ENCODE measurements at regions not wholly inside any gene's neighbourhood (a gene's known extent, or its start where the extent isn't known, plus 50 kb on each side); places are given as distances from the start of the nearest gene placed in this dataset.

GRCh38 chr6:134379599-134379998 is 61.7 kb upstream of the SGK1 start:
- TF ChIP-seq EZH2 (IDR thresholded peaks at IDR 0.05; ENCODE audit: borderline replicate concordance, low read depth, low read length, severe bottlenecking): no peak
- TF ChIP-seq, protein P1, sequence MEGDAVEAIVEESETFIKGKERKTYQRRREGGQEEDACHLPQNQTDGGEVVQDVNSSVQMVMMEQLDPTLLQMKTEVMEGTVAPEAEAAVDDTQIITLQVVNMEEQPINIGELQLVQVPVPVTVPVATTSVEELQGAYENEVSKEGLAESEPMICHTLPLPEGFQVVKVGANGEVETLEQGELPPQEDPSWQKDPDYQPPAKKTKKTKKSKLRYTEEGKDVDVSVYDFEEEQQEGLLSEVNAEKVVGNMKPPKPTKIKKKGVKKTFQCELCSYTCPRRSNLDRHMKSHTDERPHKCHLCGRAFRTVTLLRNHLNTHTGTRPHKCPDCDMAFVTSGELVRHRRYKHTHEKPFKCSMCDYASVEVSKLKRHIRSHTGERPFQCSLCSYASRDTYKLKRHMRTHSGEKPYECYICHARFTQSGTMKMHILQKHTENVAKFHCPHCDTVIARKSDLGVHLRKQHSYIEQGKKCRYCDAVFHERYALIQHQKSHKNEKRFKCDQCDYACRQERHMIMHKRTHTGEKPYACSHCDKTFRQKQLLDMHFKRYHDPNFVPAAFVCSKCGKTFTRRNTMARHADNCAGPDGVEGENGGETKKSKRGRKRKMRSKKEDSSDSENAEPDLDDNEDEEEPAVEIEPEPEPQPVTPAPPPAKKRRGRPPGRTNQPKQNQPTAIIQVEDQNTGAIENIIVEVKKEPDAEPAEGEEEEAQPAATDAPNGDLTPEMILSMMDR (IDR thresholded peaks at IDR 0.05; ENCODE audit: extremely low read depth in 1 of 2, insufficient read depth in 1 of 2, low read depth in 1 of 2, low read length in 2 of 2): no peak
- Histone ChIP-seq H3K4me3 (replicated peaks in 1 of 3; ENCODE audit: insufficient read depth in 1 of 3, low read depth in 1 of 3, low read length in 3 of 3) (no peak overlapping the region), H3K79me2 (ENCODE audit: control insufficient read depth, insufficient read depth, low read length) (no peaks in the 10 kb centered on the region), H3K4me1 (ENCODE audit: control insufficient read depth, extremely low read depth, insufficient read depth, low read length) (no peaks in the 10 kb centered on the region), H3K4me2 (ENCODE audit: insufficient read depth, low read length) (no peak overlapping the region), H3K9me1 (replicated peaks; ENCODE audit: control insufficient read depth, extremely low read depth, insufficient read depth, low read length) (no peaks in the 10 kb centered on the region), H3K27me3 (ENCODE audit: control insufficient read depth in 2 of 2, insufficient read depth in 2 of 2, low read length in 2 of 2) (no peaks in the 10 kb centered on the region), H3K36me3 (ENCODE audit: control insufficient read depth in 2 of 2, extremely low read depth in 1 of 2, insufficient read depth in 2 of 2, low read length in 2 of 2) (no peaks in the 10 kb centered on the region), H4K20me1 (replicated peaks; ENCODE audit: control insufficient read depth, extremely low read depth, insufficient read depth, low read length) (no peaks in the 10 kb centered on the region), H3K9ac (replicated peaks; ENCODE audit: extremely low read depth, insufficient read depth, low read length) (no peak overlapping the region), H3K27ac (ENCODE audit: insufficient read depth, low read depth, low read length) (no peak overlapping the region), H2AFZ (ENCODE audit: low read depth, low read length) (no peak overlapping the region), H3K9me3 (replicated peaks; ENCODE audit: control insufficient read depth, insufficient read depth, low read length) (no peaks in the 10 kb centered on the region)
- no TSS peak for BruUV-seq (replicated peaks)
- CTCF ChIA-PET: interaction anchor here (0.6 to 1.5 kb wide), 2 partner anchors 29 to 683 kb away, joined by 4 read pairs; no protein-coding TSS in a partner anchor
- dilution Hi-C loops (cut with MboI; ENCODE audit: extremely low pct_ligation_motif_present, low sequenced_read_pairs): no loop called here
- no peak for DNase-seq (ENCODE audit: low read depth, low spot score)
- no peak for FAIRE-seq
- POLR2A ChIA-PET: no interaction called here
- intact Hi-C loops (cut with micrococcal nuclease): no loop called here

DNA sequence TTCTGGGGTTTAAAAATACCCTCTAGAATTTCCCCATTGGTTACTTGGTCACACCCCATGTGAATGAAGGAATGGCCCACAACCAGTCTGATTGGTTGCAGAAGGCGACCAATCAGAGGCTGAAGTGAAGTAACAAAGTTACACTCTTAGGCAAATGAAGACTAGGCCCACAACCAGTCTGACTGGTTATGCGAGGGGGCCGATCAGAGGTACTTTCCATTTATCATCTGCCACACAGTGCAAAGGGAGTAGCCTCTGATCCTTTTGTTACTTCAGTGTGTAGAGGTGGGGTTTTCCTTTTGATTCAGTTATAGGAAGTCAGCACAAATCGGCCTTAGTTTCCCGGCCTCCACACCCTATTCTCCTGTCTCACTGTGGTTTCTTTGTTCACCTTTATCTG is 61.2 kb upstream of the SGK1 start:
- dilution Hi-C loops (cut with MboI; ENCODE audit: extremely low pct_ligation_motif_present, low sequenced_read_pairs) (no loop called here), intact Hi-C loops (cut with micrococcal nuclease) (no loop called here)
- FAIRE-seq: no peak
- H3K27me3 ChIP-seq (ENCODE audit: control insufficient read depth in 2 of 2, insufficient read depth in 2 of 2, low read length in 2 of 2): no peaks in the 10 kb centered on the region
- no peaks in the 10 kb centered on the region for H3K9me3 ChIP-seq (replicated peaks; ENCODE audit: control insufficient read depth, insufficient read depth, low read length)
- ChIA-PET POLR2A (no interaction called here), CTCF (interaction anchor here (0.6 to 1.5 kb wide), 2 partner anchors 30 to 684 kb away, joined by 4 read pairs; no protein-coding TSS in a partner anchor)
- no peaks in the 10 kb centered on the region for H3K9me1 ChIP-seq (replicated peaks; ENCODE audit: control insufficient read depth, extremely low read depth, insufficient read depth, low read length)
- TF ChIP-seq, protein P1 (IDR thresholded peaks at IDR 0.05; ENCODE audit: extremely low read depth in 1 of 2, insufficient read depth in 1 of 2, low read depth in 1 of 2, low read length in 2 of 2): no peak
- TF ChIP-seq GATA2 (IDR thresholded peaks at IDR 0.05; ENCODE audit: insufficient read depth, insufficient read length, low read depth, low read length) (no peak), POLR2A (IDR thresholded peaks at IDR 0.05; ENCODE audit: low read depth, low read length) (no peak), EZH2 (IDR thresholded peaks at IDR 0.05; ENCODE audit: borderline replicate concordance, low read depth, low read length, severe bottlenecking) (no peak), FOS (IDR thresholded peaks at IDR 0.05; ENCODE audit: borderline replicate concordance, insufficient read depth, low read length) (no peak), POLR2AphosphoS5 (IDR thresholded peaks at IDR 0.05; ENCODE audit: insufficient read depth, low read depth, low read length) (no peak), MYC (IDR thresholded peaks at IDR 0.05; ENCODE audit: low read depth, low read length) (no peak), JUN (IDR thresholded peaks at IDR 0.05; ENCODE audit: borderline replicate concordance, insufficient read depth, insufficient read length, low read depth) (no peak)
- TF ChIP-seq, protein P2, sequence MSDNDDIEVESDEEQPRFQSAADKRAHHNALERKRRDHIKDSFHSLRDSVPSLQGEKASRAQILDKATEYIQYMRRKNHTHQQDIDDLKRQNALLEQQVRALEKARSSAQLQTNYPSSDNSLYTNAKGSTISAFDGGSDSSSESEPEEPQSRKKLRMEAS (IDR thresholded peaks at IDR 0.05; ENCODE audit: insufficient read depth, insufficient read length): no peak
- H3K27ac ChIP-seq (ENCODE audit: insufficient read depth, low read depth, low read length): no peak overlapping the region
- H3K9ac ChIP-seq (replicated peaks; ENCODE audit: extremely low read depth, insufficient read depth, low read length): no peak overlapping the region
- no peaks in the 10 kb centered on the region for H3K36me3 ChIP-seq (ENCODE audit: control insufficient read depth in 2 of 2, extremely low read depth in 1 of 2, insufficient read depth in 2 of 2, low read length in 2 of 2)
- DNase-seq (ENCODE audit: low read depth, low spot score): no peak
- no peak overlapping the region for H3K4me3 ChIP-seq (replicated peaks in 1 of 3; ENCODE audit: insufficient read depth in 1 of 3, low read depth in 1 of 3, low read length in 3 of 3)
- H2AFZ ChIP-seq (ENCODE audit: low read depth, low read length): peak overlapping the region; percentile 34
- H3K4me2 ChIP-seq (ENCODE audit: insufficient read depth, low read length): no peak overlapping the region
- H4K20me1 ChIP-seq (replicated peaks; ENCODE audit: control insufficient read depth, extremely low read depth, insufficient read depth, low read length): no peaks in the 10 kb centered on the region
- BruUV-seq (replicated peaks): no TSS peak
- H3K4me1 ChIP-seq (ENCODE audit: control insufficient read depth, extremely low read depth, insufficient read depth, low read length): no peaks in the 10 kb centered on the region
- no peaks in the 10 kb centered on the region for H3K79me2 ChIP-seq (ENCODE audit: control insufficient read depth, insufficient read depth, low read length)

All from endothelial cell of umbilical vein (primary cell).